ENCODE measurements at regions not wholly inside any gene's neighbourhood (a gene's known extent, or its start where the extent isn't known, plus 50 kb on each side); places are given as distances from the start of the nearest gene placed in this dataset.

GRCh38 chr1:55741516-55741915 lies 526.4 kb upstream of the USP24 start:
- no peak for TF ChIP-seq POLR2A (IDR thresholded peaks at IDR 0.05)
- TF ChIP-seq, protein P1, sequence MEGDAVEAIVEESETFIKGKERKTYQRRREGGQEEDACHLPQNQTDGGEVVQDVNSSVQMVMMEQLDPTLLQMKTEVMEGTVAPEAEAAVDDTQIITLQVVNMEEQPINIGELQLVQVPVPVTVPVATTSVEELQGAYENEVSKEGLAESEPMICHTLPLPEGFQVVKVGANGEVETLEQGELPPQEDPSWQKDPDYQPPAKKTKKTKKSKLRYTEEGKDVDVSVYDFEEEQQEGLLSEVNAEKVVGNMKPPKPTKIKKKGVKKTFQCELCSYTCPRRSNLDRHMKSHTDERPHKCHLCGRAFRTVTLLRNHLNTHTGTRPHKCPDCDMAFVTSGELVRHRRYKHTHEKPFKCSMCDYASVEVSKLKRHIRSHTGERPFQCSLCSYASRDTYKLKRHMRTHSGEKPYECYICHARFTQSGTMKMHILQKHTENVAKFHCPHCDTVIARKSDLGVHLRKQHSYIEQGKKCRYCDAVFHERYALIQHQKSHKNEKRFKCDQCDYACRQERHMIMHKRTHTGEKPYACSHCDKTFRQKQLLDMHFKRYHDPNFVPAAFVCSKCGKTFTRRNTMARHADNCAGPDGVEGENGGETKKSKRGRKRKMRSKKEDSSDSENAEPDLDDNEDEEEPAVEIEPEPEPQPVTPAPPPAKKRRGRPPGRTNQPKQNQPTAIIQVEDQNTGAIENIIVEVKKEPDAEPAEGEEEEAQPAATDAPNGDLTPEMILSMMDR (IDR thresholded peaks at IDR 0.05): no peak
- TF ChIP-seq EP300 (IDR thresholded peaks at IDR 0.05): no peak

Measured in ovary (tissue), 3 donors.